CD4-positive, alpha-beta T cell treated with Interleukin-1 beta for 1 hour (primary cell): ENCODE measurements at regions not wholly inside any gene's neighbourhood (a gene's known extent, or its start where the extent isn't known, plus 50 kb on each side); places are given as distances from the start of the nearest gene placed in this dataset.
A peak's percentile ranks its signal among the peaks of the same experiment; 100 is the strongest.
"Not testable (repeated sequence)": the region's sequence is repeated elsewhere in the genome, so short reads cannot be mapped to it uniquely, and the experiment has no call there.

Experiments used
- DNase-seq, 2 donors: peaks; one replicate each; pipeline ENCODE4 v3.0.0-alpha.2; 2020 to 2022

DNA sequence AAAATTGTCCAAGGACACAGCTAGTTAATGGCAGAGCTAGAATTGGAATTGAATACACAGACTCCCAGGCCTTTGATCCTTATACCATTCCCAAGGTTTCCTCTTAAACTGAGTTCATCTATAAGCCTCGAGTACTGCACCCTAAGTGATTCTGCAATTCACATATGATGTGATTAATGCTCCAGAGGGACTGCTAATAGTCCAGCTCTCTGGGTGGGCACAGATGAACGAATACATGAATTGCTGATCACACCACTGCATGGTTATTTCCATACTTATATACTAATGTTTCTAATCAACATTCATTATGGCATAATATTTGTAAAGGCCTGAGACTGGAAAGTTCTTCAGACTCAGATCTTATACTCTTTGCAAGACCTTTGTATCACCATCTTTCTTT is 101.8 kb downstream of the NUFIP1 start:
- no peak for DNase-seq

DNA sequence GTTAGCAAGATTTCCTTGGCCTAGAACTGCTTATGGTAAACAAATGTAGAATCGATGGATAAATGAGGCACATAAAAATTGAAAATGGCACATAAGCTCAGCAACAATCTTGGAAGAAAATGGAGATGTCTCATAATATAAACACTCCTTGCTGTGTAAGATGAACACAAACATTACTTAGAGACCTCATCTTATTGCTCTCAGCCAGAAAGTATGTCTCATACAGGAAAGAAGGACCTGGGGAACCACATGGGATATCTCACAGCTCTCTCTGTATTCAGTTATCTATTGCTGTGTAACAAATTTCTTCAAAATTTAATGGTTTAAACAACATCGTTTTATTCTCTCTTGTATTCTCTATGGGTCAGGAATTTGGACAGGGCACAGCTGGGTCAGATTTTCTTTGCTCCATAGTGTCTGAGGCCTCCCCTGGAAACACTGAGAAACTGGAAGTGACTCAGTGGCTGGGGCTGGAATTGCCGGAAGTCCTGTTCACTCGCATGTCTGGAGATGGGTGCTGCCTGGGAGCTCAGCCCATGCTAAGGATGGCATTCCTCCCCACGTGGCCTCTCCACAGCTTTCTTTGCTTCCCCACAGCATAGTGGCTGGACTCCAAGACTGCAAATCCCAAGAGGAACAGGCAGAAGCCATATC is 105.1 kb downstream of the NUFIP1 start:
- no peak for DNase-seq

DNA sequence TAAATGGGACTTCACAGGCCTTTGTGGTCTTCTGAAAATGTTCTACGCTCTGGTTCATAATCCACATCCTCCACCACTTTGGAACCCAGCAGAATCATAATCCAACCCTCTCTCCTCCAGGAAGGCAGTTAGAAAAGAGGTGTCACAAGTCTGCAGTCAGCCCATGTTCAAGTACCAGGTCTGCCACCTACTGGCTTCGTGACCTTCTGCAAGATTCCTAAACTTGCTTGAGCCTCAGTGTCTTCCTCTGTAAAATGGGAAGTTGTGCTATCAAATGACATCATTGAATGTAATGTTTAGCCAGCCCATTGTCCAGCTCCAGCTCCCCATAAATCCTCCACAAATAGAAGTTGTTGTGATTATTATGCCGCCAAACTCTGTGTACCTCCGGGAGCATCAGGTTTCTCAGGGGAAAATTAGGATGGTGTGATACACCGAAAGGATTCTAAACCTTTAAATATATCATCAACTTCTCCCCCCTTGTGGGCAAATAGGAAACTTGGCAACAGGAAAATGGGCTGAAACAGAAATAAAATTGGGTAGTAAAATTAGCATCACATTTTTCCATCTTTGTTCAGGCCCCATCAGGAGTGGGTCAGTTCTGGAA is 109.7 kb downstream of the NUFIP1 start:
- DNase-seq: peak in 1 of 2 donors; percentile 15

DNA sequence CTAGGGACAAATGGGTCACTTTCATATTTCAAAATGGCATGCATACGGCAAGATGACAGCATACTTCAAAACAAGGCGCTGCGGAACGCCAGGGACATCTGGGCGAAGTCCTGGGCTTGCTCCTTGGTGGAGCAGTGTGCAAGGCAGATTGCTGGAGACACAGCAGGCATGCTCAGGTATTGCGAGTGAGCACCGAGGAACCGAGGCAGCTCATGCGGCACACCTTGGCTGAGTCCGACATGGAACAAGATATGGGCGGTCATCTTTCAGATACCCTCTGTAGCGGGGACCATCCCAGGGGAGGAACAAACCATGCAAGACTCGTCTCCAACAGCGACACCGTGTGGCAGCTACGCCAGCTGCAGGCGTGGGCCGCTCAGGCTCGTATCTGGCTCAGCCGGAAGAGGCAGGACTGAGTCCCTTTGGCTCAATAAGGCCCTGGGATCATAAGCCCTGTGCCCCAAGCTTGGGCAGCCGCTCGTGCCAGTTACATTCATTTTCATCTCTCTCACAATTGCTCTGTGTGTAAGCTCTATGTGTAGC is 112.4 kb downstream of the NUFIP1 start:
- DNase-seq: no peak

DNA sequence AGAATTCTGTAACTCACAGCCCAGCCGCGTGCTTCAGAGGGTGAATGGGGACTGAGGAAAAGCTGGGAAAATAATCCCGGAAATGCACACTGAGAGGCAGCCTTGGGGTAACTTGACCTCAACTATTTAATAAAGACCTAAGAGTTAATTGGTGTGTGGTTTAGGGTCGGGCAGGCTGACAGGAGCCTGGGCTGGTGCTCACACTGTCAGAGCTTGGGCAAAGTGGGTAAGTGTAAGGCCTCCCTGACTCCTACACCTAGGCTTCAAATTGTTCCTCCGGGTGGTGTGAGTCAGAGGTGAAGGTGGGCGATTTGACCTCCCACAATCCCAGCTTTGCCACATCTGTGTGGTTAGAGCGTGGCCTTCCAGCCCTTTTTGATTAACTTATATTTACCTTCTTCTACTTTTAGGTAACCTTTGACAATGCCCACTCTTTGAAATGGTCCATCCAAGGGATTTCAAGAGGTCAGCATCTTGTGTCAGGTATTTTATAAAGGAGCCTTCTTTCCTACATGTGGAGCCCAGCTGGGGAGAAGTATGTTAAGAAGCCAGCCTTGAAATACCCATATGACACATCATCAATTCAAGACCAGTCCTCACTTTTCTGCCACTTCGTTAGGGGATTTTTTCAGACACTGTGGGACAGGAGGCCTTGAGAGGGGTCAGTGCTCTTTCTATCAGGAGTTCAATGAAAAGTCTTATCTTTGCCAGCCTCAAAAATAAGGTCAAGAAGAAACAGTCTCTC is 114.2 kb downstream of the NUFIP1 start:
- DNase-seq: no peak

DNA sequence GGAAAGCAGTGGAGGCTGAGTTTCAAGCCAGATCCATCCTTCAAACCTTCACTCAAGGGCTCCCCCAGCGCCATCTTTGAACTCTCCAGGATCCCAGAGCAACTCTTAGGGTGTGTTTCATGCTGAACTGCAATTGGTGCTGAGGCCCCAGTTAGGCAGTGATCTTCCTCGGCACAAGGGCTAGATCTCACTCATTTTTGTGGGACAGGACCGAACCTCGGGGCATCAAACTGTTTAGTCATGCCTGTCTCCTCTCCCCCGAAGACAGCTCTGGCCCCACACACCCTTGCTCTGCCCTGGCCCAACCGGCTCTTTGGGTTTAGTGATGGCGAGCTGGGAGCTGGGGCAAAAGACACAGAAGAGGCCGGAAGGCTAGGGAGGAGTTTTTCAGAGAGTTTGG is 115.1 kb downstream of the NUFIP1 start:
- no peak for DNase-seq

DNA sequence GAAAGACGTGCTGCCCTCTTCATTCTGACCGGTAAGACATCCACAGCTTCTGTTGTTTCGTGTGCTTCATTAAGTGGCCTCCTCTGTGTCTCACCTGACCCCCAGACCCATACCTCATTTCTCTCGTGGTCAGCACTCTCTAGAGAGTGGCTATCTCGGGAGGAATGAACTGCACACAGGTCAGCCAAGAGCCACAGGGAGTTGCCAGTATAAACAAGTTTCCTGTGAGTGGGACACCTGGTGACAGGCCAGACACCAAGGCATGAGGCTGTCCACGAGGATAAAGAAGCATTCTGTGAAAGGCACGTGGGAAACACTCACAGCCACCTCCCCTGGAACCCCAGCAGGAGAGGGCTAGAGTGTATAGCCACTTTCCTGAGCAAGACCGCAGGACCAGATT is 115.8 kb downstream of the NUFIP1 start:
- DNase-seq: no peak

DNA sequence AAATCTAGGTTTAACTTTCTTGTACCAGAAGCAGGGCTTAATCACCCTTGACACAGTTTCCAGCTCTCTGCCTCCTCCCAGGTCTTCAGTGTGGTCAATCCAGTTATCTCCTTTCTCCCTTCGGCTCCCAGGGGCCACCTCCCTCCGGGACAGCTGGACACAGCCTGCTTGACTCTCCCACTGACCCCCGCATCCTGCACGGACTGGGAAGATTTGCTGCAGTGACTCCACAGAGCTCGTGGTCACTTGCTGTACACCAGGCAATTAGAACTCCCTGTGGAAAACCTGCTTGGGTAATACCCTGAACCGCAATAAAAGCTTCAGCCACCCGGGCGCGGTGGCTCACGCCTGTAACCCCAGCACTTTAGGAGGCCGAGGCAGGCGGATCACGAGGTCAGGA is 116.5 kb downstream of the NUFIP1 start:
- DNase-seq: no peak

DNA sequence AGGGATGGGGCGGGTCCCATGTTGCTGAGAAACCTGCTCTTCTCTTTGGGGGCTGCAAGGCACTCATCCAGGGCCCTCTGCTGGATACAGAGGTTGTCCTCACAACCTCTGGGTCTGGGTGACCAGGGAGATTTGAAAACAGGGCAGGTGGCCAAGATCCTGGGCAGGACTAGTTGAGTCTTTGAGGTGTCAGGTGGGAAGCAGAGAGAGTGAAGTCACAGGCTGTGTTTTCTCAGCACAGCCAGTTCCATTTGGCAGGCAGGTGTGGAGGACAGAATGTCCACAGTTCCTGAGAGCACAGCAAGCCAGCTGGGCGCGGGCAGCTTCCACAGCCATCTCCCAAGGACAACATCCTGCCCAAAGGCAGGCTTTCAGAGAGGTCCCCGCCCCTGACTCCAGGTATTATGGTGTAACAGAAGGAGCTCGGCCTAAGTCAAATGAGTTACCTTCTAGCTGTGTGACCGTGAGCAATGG is 118.8 kb downstream of the NUFIP1 start:
- DNase-seq: no peak

DNA sequence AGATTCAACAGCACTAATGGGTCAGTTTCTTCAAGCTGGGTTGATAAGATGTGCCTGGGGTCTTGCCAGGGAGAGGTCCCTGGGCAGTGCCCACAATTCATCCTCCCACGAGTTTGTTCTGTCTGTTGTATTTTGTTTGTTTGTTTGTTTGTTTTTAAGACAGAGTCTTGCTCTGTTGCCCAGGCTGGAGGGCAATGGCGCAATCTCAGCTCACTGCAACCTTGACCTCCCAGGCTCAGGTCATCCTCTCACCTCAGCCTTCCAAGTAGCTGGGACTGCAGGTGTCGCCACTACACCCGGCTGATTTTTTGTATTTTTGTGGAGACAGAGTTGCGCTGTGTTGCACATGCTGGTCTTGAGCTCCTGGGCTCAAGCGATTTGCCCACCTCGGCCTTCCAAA is 120.1 kb downstream of the NUFIP1 start:
- DNase-seq: no peak

DNA sequence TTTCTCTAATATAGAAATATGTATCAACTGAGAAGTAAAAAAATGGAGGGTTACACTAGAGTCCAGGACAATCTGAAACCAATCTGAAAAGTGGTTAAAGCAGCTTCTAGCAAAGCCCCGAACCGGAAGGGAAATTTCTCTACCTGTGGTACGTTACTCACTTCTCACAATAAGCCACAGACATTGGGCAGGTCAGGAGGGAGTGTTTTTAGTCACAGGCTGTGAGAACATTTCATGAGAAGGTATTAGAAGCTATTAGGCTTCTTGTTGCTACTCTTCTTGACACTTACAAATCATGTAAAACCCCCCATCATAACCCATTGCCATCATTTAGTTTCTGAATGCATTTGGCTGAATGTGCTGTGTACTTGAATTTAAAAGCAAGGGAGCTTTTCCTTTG is 120.9 kb downstream of the NUFIP1 start:
- DNase-seq: no peak

DNA sequence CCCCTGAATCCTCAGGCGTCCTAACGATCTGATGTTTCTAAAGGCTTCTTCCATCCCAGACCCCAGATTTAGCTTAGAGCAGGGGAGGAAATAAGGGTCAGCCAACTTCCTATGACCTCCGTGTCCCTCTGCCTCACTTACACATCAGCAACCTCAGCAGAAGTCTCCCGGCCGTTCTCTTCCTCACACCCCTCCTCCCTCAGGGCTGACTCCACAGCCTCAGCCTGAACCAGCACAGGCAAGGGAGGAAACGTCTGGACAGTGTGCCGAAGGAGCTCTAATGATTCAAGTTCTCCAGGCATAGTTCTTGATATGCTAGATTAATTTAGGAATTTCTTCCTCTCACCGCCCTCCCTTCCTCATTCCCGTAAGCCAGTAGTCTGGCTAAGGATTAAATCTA is 121.4 kb downstream of the NUFIP1 start:
- no peak for DNase-seq

DNA sequence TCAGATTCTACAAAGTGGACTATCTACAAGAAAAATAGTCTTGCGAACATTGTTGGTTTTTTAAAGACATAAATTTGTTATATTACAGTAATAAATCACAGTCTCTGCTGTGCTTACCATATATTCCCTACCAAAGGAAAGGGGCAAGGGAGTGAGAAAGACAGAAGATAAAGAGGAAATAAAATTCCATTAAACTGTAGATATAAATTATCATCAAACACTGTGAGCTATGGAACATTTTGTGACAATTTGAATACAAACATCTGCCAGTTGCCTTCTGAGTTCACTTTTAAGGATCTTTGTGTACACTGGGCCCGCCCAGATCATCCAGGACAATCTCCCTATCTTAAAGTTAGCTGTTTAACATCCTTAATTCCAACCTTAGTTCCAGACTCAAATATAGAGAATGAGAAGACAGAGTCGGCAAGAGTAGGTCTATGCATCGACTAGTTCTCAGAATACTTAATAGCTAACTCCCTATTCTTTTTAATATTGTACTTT is 122.8 kb downstream of the NUFIP1 start:
- DNase-seq: no peak

DNA sequence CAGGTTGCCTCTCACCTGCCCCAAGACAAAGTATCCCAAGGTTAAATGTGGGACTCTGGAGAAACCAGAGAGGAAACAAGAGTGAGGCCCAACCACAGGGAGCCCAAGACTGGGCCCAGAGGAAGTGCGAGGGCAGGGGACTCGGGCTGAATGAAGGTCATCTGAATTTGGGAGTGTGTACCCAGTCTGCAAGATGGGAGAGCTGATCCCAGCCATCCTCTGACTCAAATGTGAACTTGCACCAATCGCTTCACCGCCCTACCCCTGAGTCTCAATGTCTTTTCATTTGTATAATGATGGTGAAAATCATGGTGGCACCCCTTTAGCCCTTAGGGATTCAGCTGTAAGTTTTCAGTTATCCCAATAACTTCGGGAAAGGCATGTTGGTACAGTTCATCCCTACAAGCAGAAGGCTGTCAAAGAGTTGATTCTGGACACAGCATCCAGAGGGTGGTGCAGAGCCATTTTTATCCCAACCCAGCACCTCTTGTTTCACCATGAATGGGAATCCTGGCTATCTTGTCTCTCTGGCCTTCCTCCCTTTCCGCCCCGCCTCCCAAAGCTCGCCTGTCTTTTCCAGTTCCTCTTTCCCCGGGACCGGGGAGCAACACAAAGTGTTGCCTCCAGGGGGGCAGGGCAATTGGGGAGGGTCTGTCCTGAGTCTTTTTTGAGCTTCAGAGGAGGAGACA is 123.4 kb downstream of the NUFIP1 start:
- no peak for DNase-seq

DNA sequence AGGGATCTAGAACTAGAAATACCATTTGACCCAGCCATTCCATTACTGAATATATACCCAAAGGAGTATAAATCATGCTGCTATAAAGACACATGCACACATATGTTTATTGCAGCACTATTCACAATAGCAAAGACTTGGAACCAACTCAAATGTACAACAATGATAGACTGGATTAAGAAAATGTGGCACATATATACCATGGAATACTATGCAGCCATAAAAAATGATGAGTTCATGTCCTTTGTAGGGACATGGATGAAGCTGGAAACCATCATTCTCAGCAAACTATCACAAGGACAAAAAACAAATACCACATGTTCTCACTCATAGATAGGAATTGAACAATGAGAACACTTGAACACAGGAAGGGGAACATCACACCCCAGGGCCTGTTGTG is 125.6 kb downstream of the NUFIP1 start:
- DNase-seq: not testable (repeated sequence)

DNA sequence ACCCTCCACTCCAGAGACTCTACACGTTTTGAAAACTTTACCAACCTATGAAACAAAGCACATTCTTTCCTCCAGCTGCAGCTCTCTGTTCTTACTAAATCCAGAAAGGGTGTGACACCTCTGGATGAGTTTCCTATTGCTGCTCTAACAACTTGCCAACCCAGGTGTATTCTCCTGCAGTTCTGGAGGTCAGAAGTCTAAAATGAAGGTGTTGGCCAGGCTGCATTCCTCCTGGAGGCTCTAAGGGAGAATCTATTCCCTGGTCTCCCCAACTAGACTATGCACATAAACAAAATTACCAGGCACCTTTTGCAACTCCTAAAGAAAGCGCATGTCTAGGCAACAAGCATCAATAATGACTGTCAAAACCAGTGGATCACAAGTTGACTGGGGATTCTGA is 128.8 kb downstream of the NUFIP1 start:
- DNase-seq: no peak

DNA sequence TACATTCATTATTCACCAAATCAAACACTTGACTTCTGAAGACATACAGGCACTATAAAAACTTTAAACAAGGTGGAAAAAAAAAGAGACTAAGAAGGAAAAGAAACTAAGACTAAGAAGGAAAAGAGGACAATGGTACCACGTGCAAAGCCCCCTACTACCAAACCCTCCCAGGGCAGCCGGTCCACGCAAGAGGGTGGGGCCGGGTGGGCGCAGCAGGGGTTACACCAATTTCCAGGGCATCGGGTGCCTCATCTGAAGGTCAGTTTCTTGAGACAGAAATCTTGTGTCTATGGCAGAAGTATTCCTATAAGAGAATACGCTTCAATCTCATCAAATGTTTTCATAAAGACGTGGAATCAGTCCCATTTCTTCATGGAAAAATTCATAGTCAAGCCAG is 131.5 kb downstream of the NUFIP1 start:
- no peak for DNase-seq

DNA sequence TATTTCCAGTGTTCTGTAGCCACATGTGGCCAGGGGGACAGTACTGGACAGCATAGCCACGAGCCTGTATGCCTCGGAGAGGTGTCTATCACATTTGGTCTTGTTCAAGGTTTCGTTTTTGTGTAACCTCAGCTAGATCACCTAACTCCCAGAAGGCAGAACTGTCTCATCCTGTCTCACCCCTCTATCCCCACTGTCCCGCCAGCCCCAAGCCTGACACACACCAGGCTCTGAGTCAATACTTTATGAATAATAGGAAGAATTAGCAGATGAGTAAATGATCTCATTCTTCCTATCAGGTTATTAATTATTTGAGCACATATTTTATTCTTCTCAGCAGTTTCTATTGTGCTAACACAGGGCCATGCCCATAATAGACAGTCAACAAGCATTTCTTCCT is 132.2 kb downstream of the NUFIP1 start:
- no peak for DNase-seq

DNA sequence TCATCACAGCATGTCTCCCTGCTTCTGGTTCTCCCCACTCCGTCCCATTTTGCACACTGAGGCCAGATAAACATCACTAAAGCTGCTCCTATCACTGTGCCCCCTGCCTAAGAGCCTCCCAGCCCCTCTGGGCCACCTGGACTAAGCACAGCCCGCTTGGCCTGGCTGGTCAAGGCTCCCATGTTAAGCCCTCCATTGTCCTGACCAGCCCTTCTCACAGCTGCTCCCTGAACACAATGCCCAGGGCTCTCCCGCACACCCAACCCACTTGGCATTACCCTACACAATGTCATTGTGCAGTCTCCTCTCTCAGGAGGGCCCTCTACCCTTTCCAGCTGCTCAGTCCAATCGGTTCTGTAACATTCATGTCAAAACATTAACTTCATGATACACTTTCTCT is 133.4 kb downstream of the NUFIP1 start:
- no peak for DNase-seq

DNA sequence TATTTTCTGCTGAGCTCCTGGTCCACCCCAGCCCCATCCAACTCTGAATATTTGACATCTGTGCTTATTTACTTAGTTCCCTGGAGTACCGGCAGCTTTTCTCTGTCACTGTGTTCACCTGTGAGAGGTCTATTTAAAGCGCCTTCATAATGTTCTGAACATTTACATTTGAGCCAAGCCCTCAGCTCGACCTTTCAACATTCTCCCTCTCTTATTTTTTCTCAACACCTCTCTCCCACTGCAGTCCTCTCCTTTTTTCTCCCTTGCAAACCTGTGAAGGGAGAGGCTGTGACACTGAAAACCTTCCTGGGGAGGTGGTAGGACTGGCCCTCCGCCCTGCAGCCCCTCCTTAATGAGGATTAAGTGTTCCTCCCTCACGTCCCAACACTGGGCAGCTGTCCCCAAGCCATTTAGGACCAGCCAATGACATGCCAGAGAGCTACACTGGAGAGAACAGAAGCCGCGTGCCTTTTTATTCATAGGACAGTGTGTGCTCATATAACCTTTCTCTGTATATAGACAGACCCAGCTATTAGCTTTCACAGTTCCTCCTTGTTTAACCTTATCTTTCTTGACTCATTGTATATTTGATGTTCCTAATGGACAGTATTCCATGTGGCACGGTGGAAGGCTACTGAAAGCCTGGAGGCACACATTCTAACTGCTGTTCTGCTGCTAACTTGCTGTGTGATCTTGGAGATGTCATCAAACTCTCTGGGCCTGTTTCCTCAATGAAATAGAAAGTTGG is 134.8 kb downstream of the NUFIP1 start:
- DNase-seq: no peak

DNA sequence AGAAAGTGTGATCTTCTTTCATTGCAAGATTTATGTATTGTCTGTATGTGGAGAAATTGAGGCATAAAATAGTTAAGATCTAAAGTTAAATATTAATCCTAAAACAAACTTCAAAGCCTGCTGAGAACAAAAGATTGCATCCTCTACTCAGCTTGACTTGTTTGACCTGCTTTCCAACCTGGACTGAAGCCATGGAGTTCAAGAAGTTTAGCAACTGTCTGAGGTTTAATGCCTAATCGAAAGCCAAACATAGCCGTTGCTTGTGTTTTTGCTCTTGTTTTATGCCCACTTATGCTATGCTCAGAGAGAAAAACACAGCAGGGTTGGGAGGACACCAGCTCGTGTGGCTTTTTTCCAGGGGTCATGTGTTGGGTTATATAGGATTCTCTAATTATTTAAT is 135.6 kb downstream of the NUFIP1 start:
- no peak for DNase-seq

DNA sequence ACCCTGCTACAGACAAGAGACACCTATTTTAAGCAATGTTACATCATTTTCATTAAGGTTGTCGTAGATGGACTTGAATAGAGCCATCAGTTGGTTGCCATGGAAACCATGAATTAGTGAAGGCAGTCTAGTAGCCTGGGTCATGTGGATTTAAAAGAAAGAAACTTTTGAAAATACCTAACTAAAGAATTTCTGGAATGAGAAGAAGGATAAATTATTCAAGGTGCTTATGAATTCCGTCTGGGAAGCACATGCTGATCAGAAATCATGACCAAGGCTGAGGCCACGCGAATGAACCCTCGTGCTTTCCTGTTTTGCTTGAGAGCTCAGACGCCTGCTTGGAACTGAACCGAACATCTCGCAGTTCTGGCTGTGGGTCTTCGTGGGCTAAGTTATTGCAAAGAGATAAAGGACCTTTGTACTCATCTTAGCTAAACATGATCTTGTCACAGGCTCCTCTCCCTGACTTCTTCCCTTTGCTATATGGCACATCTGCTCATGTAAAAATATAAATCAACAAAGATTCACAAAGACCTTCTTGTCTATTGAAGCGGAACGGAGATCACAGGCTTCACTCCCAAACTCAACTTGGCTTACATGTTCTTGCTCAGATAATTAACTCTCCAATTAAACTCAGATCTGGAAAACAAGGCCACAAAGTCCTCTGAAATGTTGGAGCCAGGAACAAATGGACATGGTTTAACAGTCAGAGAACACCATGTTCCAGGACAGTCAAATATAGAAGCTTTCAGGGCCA is 140.2 kb downstream of the NUFIP1 start:
- no peak for DNase-seq
